ENCODE measurements at regions not wholly inside any gene's neighbourhood (a gene's known extent, or its start where the extent isn't known, plus 50 kb on each side); places are given as distances from the start of the nearest gene placed in this dataset.
"Not testable (repeated sequence)": the region's sequence is repeated elsewhere in the genome, so short reads cannot be mapped to it uniquely, and the experiment has no call there.

DNA sequence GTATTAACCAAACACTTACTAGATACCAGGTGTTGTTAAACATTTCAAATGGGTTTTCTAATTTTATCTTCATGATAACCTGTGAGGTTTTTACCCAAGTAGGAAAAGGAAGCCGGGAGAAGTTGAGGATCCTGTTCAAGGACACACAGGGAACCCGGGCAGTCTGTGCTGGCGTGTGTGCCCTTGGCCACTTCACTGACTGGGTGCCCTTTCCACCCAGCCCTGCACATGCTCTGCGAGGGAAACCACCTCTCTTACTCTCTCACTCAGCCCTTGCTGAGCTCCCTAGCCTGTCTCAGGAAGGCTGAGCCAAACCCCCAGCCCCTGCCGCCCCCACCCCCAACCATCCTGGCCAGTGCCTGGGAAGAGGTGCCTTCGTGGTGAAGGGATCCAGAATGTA, 51.8 kb downstream of the TEX44 start:
- Histone ChIP-seq H3K27ac (ENCODE audit: insufficient read depth in 1 of 2, low read depth in 1 of 2, low read length in 2 of 2, poor library complexity in 1 of 2, severe bottlenecking in 2 of 2) (no peak overlapping the region), H3K4me1 (ENCODE audit: control extremely low read depth in 1 of 4, control insufficient read depth in 4 of 4, insufficient read depth in 4 of 4, low read length in 3 of 4) (peaks cover 0 to 58% (median 36%) of the 10 kb centered on the region in 4 experiments), H3K36me3 (ENCODE audit: control insufficient read depth in 4 of 4, insufficient read depth in 4 of 4, low read length in 3 of 4) (no peaks in the 10 kb centered on the region), H3K9me3 (ENCODE audit: control extremely low read depth in 1 of 5, control insufficient read depth in 4 of 5, insufficient read depth in 2 of 5, low read depth in 1 of 5, low read length in 4 of 5) (no peaks in the 10 kb centered on the region), H3K4me3 (ENCODE audit: control insufficient read depth in 1 of 7, extremely low read depth in 1 of 7, insufficient read depth in 4 of 7, low read depth in 2 of 7, low read length in 6 of 7) (no peak overlapping the region), H3K27me3 (replicated peaks in 2 of 5; ENCODE audit: control insufficient read depth in 4 of 5, insufficient read depth in 5 of 5, low read length in 4 of 5) (no peaks in the 10 kb centered on the region)
- WGBS (ENCODE audit: insufficient coverage): 100% methylated on average over 3 of the region's 6 CpGs
- POLR2A ChIA-PET: no interaction called here
- DNase-seq: no peak
- CTCF ChIA-PET: interaction anchor here (1.4 to 10.1 kb wide), 2 partner anchors 29 to 31 kb away, joined by 3 to 175 read pairs; no protein-coding TSS in a partner anchor

GRCh38 chr2:231646476-231646875, 53.8 kb downstream of the TEX44 start:
- WGBS (ENCODE audit: insufficient coverage): 95% methylated on average over 4 of the region's 6 CpGs
- Histone ChIP-seq H3K4me1 (ENCODE audit: control extremely low read depth in 1 of 4, control insufficient read depth in 4 of 4, insufficient read depth in 4 of 4, low read length in 3 of 4) (peaks cover 0 to 48% (median 28%) of the 10 kb centered on the region in 4 experiments), H3K9me3 (ENCODE audit: control extremely low read depth in 1 of 5, control insufficient read depth in 4 of 5, insufficient read depth in 2 of 5, low read depth in 1 of 5, low read length in 4 of 5) (no peaks in the 10 kb centered on the region), H3K27ac (ENCODE audit: insufficient read depth in 1 of 2, low read depth in 1 of 2, low read length in 2 of 2, poor library complexity in 1 of 2, severe bottlenecking in 2 of 2) (no peak overlapping the region), H3K4me3 (ENCODE audit: control insufficient read depth in 1 of 7, extremely low read depth in 1 of 7, insufficient read depth in 4 of 7, low read depth in 2 of 7, low read length in 6 of 7) (no peak overlapping the region), H3K27me3 (replicated peaks in 2 of 5; ENCODE audit: control insufficient read depth in 4 of 5, insufficient read depth in 5 of 5, low read length in 4 of 5) (no peaks in the 10 kb centered on the region), H3K36me3 (ENCODE audit: control insufficient read depth in 4 of 4, insufficient read depth in 4 of 4, low read length in 3 of 4) (no peaks in the 10 kb centered on the region)
- DNase-seq: peak in 2 of 3 donors; percentile 52 to 58
- CTCF ChIA-PET: interaction anchor here (0.6 to 10.1 kb wide), 7 partner anchors 13 to 70 kb away, joined by 3 to 175 read pairs (median 25); no protein-coding TSS in a partner anchor
- POLR2A ChIA-PET: interaction anchor here (0.6 to 1.4 kb wide), 3 partner anchors 20 to 187 kb away, joined by 3 to 5 read pairs (median 4); no protein-coding TSS in a partner anchor

GRCh38 chr2:231648579-231649174, 56.0 kb downstream of the TEX44 start:
- ChIA-PET POLR2A (interaction anchor here (0.6 kb wide), 1 partner anchor 7 kb away, joined by 6 read pairs; no protein-coding TSS in a partner anchor), CTCF (interaction anchor here (0.8 to 10.1 kb wide), 10 partner anchors 10 to 66 kb away, joined by 3 to 175 read pairs (median 5); no protein-coding TSS in a partner anchor)
- Histone ChIP-seq H3K4me1 (ENCODE audit: control extremely low read depth in 1 of 4, control insufficient read depth in 4 of 4, insufficient read depth in 4 of 4, low read length in 3 of 4) (peaks cover 0 to 31% (median 12%) of the 10 kb centered on the region in 4 experiments), H3K27ac (ENCODE audit: insufficient read depth in 1 of 2, low read depth in 1 of 2, low read length in 2 of 2, poor library complexity in 1 of 2, severe bottlenecking in 2 of 2) (no peak overlapping the region), H3K27me3 (replicated peaks in 2 of 5; ENCODE audit: control insufficient read depth in 4 of 5, insufficient read depth in 5 of 5, low read length in 4 of 5) (no peaks in the 10 kb centered on the region), H3K9me3 (ENCODE audit: control extremely low read depth in 1 of 5, control insufficient read depth in 4 of 5, insufficient read depth in 2 of 5, low read depth in 1 of 5, low read length in 4 of 5) (no peaks in the 10 kb centered on the region), H3K4me3 (ENCODE audit: control insufficient read depth in 1 of 7, extremely low read depth in 1 of 7, insufficient read depth in 4 of 7, low read depth in 2 of 7, low read length in 6 of 7) (no peak overlapping the region), H3K36me3 (ENCODE audit: control insufficient read depth in 4 of 4, insufficient read depth in 4 of 4, low read length in 3 of 4) (no peaks in the 10 kb centered on the region)
- WGBS (ENCODE audit: insufficient coverage): 59% methylated on average over 4 of the region's 9 CpGs
- DNase-seq: peak; percentile 55 to 79 (median 76)

GRCh38 chr2:231651561-231651960, 56.8 kb upstream of the PTMA start:
- H3K27me3 ChIP-seq (replicated peaks in 2 of 5; ENCODE audit: control insufficient read depth in 4 of 5, insufficient read depth in 5 of 5, low read length in 4 of 5); H3K27ac ChIP-seq (ENCODE audit: insufficient read depth in 1 of 2, low read depth in 1 of 2, low read length in 2 of 2, poor library complexity in 1 of 2, severe bottlenecking in 2 of 2); H3K4me3 ChIP-seq (ENCODE audit: control insufficient read depth in 1 of 7, extremely low read depth in 1 of 7, insufficient read depth in 4 of 7, low read depth in 2 of 7, low read length in 6 of 7); DNase-seq; H3K36me3 ChIP-seq (ENCODE audit: control insufficient read depth in 4 of 4, insufficient read depth in 4 of 4, low read length in 3 of 4); H3K9me3 ChIP-seq (ENCODE audit: control extremely low read depth in 1 of 5, control insufficient read depth in 4 of 5, insufficient read depth in 2 of 5, low read depth in 1 of 5, low read length in 4 of 5); POLR2A ChIA-PET: not testable (repeated sequence)
- 93% methylated on average over 5 of the region's 8 CpGs for WGBS (ENCODE audit: insufficient coverage)
- H3K4me1 ChIP-seq (ENCODE audit: control extremely low read depth in 1 of 4, control insufficient read depth in 4 of 4, insufficient read depth in 4 of 4, low read length in 3 of 4): peaks cover 0 to 12% (median 8%) of the 10 kb centered on the region in 4 experiments
- CTCF ChIA-PET: interaction anchor here (0.7 to 10.1 kb wide), 4 partner anchors 8 to 66 kb away, joined by 3 to 175 read pairs (median 3); no protein-coding TSS in a partner anchor

DNA sequence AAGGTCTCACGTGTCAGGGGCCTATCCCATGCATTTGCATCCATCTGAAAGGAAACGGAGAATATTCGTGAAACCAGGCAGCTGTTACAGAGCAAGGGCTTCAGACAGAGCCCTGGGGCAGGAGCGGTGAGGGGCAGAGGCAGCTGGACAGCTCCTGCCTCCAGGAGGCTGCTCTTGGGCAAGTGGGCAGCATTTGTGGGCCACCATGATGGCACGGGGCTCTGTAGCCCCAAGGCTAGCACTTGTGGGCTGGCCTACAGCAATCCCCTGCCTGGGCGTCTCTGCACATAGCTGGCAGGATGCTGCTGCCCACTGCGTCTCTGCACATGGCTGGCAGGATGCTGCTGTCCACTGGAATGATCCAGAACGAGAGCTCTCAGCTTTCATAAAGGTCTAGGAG, 52.8 kb upstream of the PTMA start:
- Histone ChIP-seq H3K36me3 (ENCODE audit: control insufficient read depth in 4 of 4, insufficient read depth in 4 of 4, low read length in 3 of 4) (no peaks in the 10 kb centered on the region), H3K27ac (ENCODE audit: insufficient read depth in 1 of 2, low read depth in 1 of 2, low read length in 2 of 2, poor library complexity in 1 of 2, severe bottlenecking in 2 of 2) (no peak overlapping the region), H3K4me1 (ENCODE audit: control extremely low read depth in 1 of 4, control insufficient read depth in 4 of 4, insufficient read depth in 4 of 4, low read length in 3 of 4) (peaks cover 0 to 6% (median 4%) of the 10 kb centered on the region in 4 experiments), H3K27me3 (replicated peaks in 2 of 5; ENCODE audit: control insufficient read depth in 4 of 5, insufficient read depth in 5 of 5, low read length in 4 of 5) (no peaks in the 10 kb centered on the region), H3K4me3 (ENCODE audit: control insufficient read depth in 1 of 7, extremely low read depth in 1 of 7, insufficient read depth in 4 of 7, low read depth in 2 of 7, low read length in 6 of 7) (no peak overlapping the region), H3K9me3 (ENCODE audit: control extremely low read depth in 1 of 5, control insufficient read depth in 4 of 5, insufficient read depth in 2 of 5, low read depth in 1 of 5, low read length in 4 of 5) (no peaks in the 10 kb centered on the region)
- DNase-seq: no peak
- ChIA-PET POLR2A (interaction anchor here (0.9 to 1.7 kb wide), 2 partner anchors 13 to 20 kb away, joined by 3 to 5 read pairs; no protein-coding TSS in a partner anchor), CTCF (interaction anchor here (0.6 to 13.1 kb wide), 7 partner anchors 10 to 59 kb away, joined by 3 to 133 read pairs (median 5); no protein-coding TSS in a partner anchor)
- WGBS (ENCODE audit: insufficient coverage): 98% methylated on average over 8 of the region's 8 CpGs

- Histone ChIP-seq H3K27me3 (replicated peaks in 2 of 5; ENCODE audit: control insufficient read depth in 4 of 5, insufficient read depth in 5 of 5, low read length in 4 of 5) (no peaks in the 10 kb centered on the region), H3K36me3 (ENCODE audit: control insufficient read depth in 4 of 4, insufficient read depth in 4 of 4, low read length in 3 of 4) (no peaks in the 10 kb centered on the region), H3K4me3 (ENCODE audit: control insufficient read depth in 1 of 7, extremely low read depth in 1 of 7, insufficient read depth in 4 of 7, low read depth in 2 of 7, low read length in 6 of 7) (no peak overlapping the region), H3K4me1 (ENCODE audit: control extremely low read depth in 1 of 4, control insufficient read depth in 4 of 4, insufficient read depth in 4 of 4, low read length in 3 of 4) (peaks cover 0 to 6% (median 4%) of the 10 kb centered on the region in 4 experiments), H3K27ac (ENCODE audit: insufficient read depth in 1 of 2, low read depth in 1 of 2, low read length in 2 of 2, poor library complexity in 1 of 2, severe bottlenecking in 2 of 2) (no peak overlapping the region), H3K9me3 (ENCODE audit: control extremely low read depth in 1 of 5, control insufficient read depth in 4 of 5, insufficient read depth in 2 of 5, low read depth in 1 of 5, low read length in 4 of 5) (no peaks in the 10 kb centered on the region)
- ChIA-PET CTCF (interaction anchor here (1.0 to 13.1 kb wide), 6 partner anchors 9 to 58 kb away, joined by 4 to 133 read pairs (median 6); no protein-coding TSS in a partner anchor), POLR2A (interaction anchor here (0.6 to 1.7 kb wide), 3 partner anchors 7 to 19 kb away, joined by 3 to 6 read pairs (median 5); no protein-coding TSS in a partner anchor)
- 88% methylated on average over 4 of the region's 6 CpGs for WGBS (ENCODE audit: insufficient coverage)
- no peak for DNase-seq
Measured at GRCh38 chr2:231655894-231656293, 52.4 kb upstream of the PTMA start.

Data from common myeloid progenitor, CD34-positive (primary cell).